Fibroblast of upper back skin (primary cell): ENCODE measurements at regions not wholly inside any gene's neighbourhood (a gene's known extent, or its start where the extent isn't known, plus 50 kb on each side); places are given as distances from the start of the nearest gene placed in this dataset.
"Not testable (repeated sequence)": the region's sequence is repeated elsewhere in the genome, so short reads cannot be mapped to it uniquely, and the experiment has no call there.

Source experiments
- DNase-seq: peaks from one replicate; pipeline ENCODE4 v3.0.0-alpha.2; 2013

DNA sequence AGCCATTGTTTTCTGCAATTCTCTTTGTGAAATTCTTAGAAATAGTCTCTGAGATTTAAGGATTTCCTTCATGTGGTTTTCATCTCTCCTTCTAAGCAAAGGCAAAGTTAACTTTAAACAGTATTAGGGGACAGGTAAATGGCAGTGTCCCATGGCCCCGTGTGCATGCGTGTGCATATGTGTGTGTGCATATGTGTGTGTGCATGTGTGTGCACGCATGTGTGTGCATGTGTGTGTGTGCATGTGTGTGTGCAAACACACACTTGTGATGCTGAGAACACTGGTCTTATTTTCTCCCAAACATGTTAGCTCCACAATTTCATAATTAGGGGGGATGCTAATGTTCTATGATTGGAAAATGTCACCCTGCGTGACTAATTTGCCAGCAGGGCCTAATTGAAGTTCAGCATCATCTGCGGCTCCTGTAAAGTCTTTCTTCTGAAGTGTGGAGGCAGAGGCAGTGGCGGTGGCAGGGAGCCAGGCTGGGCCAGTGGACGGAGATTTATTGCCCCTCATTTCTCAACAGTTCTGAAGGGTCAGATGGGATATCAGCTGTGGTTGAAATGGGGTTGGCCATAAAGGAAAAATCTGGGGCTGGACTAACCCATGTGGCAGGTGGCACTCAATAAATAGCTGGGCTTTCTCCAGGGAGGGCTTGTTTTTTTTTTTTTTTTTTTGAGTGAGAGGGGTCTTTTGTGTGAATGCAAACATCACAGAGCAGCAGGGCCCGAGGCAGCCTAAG, 289.3 kb upstream of the PODXL start:
- no peak for DNase-seq

DNA sequence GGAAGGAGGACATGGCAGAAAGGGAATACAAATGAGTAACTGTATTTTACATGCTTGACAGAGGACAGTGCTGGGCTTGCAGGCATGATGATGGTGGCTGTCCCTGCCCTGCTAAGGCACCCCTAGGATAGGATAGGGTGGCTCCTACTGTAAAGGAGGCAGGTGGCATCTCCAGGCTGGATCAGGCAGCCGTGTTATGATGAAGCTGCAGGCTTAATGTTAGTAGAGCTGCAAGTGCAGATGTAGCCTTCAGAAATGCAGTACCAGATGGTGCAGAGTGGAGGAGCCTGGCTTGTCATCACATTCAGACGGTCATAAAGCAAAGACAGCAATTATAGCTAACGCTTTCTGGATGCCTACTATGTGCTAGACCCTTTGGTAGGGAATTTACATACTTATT, 287.9 kb upstream of the PODXL start:
- no peak for DNase-seq

DNA sequence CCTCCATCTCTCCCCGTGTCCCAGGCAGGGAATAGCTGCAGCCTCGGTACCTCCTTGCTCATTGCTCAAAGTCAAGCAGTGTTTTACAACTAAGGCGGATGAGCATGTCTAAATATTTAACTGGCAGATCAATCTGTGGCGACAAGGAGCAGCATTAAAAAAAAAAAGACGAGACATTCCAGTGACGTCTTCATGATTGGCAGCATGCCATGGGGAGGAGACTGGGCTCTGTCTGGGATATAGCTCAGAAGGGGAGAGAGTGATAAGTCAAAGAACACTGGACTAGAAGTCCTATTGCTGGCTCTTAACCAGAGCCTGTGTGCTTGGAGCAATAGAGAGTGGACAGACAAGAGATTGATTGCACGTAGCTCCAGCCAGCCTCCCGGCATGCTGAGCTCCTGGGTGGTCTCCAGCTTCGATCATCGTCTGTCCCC, 287.5 kb upstream of the PODXL start:
- DNase-seq: peak; percentile 66

DNA sequence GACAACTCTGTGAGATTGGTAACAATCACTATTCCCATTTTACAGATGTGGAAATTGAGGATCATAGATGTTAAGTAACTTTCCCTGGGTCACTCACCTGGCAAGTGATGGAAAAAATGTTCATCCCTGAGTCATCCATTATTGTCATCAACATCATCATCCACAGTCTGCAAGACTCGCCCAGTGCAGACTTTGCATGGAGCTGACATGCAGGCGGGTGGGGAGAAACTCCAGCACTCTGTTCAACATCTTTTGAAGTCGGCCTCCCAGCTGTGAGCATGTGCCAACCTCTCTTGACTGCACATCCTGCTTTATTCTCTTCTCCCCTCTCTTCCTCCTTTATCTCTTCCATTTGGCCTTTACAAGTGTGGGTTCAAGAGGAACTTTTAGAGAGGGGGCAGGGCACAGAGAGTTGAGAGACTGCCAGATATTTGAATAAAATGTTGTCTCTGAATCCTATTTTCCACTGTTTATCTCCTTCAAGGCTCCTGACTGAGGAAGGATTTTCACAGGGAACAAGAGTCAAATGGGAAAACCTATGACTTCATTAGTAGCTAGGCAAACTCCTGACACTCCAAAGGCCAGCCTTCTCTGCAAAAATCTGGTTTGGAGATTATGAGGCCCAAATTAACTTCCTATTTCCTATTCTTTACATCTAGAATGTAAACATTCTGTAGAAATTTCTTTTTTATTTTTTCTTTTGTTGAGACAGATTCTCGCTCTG, 283.7 kb upstream of the PODXL start:
- no peak for DNase-seq

DNA sequence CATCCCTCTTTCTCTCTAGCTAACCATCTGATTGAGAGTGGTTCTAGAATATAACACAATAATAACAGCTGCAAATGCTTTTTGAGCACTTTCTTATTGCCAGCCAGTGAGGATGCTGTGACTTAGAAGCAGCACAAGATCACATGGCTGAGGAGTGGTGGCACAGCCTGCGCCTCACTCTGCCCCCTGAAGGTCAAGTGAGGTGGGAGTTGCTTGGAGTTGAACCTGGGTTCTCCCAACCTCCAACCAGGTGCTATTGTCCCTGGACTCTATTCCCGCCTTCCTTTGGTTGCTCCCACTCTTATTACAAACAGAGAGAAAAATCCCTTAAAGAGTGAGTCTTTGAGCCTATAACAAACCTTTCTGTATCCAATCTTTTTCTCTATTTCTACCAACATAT, 280.3 kb upstream of the PODXL start:
- DNase-seq: no peak

DNA sequence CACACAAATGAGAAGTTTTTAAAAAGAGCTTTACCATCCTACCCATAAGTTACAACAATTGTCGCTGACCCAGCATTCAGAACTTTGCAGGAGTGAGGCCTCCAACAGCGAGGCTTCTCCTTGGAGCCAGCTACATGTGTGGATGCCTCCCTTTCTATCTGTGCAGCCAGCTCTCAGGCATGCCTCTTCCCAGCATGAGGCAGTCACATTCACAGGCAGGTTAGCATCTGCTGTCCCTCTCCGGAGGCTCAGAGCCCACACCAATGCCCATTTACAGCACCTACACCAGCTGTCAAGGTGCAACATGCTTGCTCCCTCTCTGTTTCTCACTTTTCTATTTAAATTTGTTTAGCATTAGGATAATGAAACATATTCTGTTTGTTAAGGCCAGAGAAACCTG, 278.7 kb upstream of the PODXL start:
- DNase-seq: no peak

DNA sequence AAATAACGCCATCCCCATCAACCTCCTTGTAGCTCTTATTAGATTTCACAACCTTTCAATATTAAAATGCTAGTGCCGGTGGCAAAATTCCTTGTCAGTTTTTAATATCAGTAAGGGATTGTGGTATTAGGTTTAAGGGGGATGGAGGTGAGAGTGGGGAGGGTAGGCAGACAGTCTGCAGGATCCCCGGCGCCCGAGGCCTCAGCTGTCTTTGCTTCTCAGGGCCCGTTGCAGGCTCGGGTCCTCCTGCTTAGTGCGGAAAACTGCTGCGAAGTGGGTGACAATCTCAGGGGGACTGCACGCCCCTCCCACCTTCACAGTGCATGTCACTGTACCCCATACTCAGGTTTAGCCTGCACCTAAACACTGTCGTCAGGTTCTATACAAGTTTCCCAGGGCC, 274.3 kb upstream of the PODXL start:
- no peak for DNase-seq

DNA sequence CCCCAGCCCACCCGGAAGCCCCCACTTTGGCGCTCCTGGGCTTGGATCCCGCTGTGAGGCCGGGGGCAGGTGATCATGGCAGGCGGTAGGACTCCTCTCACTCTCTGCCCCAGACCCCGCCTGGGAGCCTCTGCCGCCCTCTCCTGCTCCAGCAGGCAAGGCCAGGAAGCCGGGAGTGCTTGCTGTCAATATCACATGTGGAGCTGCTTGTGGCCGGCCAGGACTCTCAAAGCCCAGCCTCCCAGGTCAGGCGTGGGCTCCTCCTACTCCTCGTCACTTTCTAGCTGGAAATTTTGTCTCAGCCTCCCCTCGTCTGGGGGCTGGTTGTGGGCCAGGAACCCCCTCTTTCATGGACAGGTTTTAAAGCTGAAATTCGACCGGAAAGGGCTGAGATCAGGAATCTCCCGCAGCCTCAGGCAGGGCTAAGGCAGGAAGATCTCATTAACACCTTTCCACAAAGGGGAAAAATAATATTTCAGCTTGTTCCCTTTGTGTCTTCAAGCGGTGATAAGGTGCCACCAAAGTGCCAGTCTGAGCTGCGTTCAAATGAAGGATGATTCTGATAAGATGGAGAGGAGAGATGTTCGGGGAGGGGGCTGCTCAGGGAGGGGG, 273.6 kb upstream of the PODXL start:
- DNase-seq: no peak

DNA sequence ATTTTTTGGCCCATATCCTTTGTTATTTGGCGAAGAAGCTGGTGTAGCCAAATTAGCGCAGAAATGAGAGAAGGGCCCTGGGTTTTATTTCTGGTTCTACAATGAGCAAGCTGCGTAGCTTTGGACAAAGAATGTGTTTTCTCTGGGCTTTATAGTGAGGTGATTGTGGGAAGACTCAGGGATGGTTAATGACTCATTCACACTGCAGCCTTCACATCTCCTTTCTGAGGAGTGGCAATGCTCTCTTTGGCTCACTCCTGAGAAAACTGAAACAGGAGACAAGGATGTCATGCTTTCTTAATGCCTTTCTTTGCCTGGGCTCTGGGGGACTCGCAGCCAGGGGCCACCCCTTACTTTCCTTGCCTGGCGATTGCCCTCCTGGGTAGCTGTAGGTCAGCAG, 271.0 kb upstream of the PODXL start:
- DNase-seq: no peak

DNA sequence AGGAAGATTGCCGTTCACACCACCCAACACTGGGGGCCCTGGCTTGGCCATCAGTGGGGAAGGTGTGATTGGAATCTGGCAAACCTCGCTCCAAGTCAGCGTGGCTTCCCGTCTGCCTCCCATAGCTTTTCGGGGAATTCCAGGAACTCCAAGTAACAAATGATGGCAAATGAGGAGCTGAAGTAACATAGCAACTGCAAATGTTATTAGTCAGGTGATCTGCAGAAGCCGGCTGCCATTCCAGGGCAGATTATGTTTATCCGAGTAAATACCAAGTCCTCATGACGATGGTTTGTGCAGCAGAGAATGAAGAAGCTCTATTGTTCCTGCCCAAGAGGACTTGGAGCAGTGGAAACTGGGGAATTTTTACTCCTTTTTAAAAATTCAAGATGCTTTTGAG, 270.5 kb upstream of the PODXL start:
- peak; percentile 3 for DNase-seq

DNA sequence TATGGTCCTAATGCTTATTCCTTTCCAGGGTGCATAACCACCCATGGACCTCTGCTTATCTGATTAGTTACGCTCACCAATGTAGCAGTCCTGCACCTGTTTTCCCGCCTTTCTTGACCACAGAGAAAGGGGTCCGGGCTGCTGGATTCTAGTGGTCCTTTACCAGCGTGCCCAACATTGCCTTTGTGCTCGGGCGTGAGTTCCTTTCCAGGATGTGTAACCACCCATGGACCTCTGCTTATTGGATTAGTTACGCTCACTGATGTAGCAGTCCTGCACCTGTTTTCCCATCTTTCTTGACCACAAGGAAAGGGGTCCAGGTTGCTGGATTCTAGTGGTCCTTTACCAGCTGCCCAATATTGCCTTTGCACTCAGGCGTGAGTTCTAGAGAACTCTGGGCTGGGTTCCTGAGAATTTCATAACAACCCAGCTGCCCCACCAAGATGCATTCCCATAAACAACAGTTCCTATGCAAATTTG, 267.6 kb upstream of the PODXL start:
- not testable (repeated sequence) for DNase-seq

DNA sequence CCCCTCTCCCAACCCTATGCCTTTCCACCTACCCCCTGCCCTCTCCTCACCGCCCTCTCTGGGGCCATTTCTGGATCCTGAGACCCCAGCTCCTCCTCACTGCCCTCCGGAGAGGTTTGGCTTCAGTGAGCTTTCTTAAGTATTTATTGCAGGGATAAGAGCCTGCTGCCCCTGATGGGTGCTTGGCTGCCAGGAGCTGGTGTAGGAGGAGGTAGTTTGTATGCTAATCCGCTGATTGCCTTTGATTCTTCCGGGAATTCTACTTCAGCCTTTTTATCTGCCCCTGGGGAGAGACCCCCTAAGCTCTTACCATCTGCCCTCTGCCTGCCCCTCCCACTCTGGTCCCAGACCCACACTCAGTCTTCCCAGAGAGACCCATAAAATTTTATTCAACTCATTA, 263.5 kb upstream of the PODXL start:
- no peak for DNase-seq

DNA sequence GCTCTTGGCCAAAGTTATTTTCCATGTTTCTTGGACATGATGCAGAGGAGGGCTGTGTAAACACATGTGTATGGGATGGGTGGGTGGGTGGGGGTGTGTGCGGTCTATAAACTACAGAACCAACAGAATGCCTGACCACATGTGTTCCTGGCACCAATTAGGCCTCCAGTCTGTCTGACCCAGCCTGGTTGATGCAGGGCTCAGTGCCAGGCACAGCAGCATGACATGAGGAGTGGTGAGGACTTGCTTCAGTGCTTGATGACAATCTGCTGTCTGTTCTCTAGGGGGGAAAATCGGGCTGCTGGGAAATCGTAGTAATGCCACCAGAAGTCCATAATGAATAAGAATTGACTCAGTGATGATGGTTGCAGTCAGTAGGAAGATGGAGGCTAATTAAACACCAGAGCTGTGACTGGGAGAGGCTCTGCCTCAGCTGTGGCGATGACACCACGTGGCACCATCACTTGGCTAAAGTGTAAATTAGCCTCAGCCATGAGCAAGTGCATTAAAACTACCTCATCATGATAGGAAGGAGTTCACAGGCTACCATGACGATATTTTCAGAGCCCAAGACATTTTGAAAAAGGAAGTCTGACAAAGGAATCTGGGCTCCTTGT, 260.1 kb upstream of the PODXL start:
- DNase-seq: no peak

DNA sequence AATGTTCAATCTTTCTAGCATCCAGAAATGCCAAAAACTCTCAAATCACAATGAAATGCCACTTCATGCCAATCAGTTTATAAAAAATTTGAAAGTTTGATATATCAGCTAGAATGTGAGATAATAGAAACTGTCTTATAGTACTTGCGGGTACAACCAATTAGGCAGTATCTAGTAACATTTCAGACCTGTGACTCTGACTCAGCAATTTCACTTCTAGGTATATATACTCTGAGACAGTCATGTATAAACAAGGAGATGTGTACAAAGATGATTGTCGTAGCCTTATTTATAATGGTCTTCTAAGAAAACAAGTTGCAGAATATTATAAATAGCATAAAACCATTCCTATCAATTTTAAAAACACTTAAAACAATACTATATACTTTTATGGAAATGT, 252.3 kb upstream of the PODXL start:
- no peak for DNase-seq

DNA sequence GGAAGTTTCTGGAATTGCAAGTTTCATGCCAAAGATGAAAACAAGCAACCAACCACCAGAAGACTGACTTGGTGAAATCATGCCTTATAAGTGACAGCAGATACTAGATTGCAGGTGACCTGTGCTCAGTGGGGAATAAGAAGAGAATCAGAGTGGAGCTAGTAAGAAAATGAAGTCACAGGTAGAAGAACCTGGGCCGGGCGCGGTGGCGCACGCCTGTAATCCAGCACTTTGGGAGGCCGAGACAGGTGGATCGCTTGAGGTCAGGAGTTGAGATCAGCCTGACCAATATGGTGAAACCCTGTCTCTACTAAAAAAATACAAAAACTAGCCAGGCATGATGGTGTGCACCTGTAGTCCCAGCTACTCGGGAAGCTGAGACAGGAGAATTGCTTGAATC, 251.7 kb upstream of the PODXL start:
- not testable (repeated sequence) for DNase-seq

DNA sequence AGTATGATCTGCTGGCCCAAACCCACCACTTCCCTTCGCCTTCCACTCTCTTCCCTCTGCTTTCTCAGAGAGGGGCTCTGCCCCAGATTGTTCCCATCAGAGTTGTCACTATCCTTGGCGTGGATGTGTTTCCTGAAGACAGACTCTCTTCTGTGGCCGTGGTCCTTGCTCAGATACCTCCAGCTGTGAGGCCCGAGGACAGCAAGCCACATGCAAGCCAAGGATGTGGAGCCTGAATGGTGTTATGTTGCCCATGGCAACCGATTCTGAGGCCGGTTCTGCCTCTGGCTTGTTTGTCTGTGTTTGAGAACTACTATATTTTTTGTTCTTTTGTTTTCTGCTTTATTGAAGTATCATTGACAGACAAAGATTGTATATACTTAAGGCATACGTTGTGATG, 247.4 kb upstream of the PODXL start:
- no peak for DNase-seq

DNA sequence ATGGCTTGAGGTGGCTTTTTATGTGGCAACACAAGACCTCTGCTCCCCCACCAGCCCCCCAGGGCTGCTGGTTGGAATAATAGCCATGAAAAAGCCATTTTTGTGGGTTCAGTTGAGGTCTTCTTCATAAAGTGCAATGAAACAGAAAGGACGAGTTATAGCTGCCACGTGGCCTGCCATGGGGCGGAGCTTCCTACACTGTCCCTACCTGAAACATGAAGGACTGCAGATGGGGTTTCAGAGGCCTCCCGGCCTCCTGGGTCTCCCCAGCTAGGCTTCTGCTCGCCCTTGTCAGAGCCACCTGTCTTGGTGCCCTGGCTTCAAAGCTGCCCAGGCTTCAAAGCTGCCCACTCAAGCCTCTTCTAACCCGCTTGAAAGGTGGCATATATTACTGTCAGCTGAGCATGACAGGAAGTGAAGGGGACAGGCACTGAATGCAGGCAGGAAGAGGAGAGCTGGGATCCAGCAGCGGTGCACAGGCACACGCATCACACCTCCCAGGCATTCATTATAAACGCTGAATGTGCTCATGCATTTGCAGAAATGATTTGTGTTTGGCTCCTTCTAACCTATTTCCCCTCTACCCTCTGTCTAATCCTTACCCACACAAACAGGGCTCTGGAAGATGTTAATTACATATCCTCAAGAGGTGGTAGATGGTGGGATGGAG, 245.9 kb upstream of the PODXL start:
- no peak for DNase-seq

DNA sequence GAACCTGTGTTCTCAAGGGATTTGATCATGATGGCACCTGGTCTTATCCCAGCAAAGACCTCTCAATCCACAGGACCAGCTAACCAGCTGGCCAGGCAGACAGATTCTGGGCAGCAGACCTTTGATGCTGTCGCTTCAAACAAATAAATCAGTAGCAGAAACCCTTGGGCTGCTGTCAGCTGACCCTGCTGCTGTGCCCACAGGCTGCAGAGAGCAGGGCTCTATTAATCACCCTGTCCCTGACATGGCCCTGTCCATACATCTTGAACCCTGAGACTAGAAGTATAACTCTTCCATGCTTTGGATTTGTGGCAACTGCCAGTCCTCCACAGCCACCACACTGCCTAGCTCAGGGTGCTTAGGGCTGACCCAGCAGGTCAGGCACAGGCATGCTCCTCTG, 244.1 kb upstream of the PODXL start:
- no peak for DNase-seq

DNA sequence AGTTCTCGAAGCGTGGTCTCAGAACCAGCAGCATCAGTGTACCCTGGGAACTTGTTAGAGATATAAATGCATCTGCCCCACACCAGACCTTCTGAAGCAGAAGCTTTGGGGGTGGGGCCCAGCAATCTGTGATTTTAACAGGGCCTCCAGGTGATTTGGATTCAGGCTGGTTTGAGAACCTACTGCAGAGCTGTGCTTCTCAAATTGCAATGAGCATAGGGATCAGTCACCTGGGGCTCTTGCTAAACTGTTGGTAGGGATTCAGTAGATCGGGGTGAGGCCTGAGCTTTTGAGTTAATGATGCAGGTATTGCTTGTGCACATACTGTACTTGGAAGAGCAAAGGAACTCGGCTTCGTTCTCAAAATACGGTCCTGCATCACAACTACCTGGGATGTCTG, 243.6 kb upstream of the PODXL start:
- no peak for DNase-seq

DNA sequence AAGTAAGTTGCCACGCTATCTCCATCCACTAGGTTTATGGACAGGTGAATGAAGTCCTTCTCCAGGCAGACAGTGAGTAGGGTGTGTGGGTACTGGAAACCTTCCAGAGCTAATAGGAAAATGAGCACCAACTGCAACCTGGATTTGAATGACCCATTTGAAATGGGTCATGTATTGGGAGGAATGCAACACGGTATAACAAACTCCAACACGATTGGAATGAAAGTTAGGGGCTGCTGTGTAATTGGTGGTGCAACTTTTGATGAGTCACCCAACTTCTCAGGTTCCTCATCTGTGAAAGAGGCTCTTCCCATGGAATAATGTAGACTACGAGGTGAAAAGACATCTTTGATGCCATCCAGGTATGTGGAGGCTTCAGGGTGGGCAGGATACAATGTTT, 241.4 kb upstream of the PODXL start:
- no peak for DNase-seq

DNA sequence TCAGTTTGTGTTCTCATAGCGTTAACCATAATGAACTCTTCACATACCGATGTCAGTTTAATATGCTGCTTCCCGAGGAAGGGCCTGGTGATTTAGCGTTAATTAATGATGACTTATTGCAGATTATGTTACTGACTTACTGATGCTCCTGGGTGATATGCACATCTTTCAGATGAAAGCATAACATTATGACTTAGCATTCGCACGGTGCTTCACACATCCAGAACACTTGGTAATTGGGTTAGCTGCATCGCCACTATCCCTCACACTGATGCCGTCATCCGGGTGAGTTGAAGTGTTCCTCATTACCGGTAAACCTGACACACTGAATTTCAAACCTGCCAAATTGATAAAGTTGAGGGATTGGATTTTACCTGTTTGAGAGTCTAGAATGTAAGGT, 239.0 kb upstream of the PODXL start:
- DNase-seq: no peak

DNA sequence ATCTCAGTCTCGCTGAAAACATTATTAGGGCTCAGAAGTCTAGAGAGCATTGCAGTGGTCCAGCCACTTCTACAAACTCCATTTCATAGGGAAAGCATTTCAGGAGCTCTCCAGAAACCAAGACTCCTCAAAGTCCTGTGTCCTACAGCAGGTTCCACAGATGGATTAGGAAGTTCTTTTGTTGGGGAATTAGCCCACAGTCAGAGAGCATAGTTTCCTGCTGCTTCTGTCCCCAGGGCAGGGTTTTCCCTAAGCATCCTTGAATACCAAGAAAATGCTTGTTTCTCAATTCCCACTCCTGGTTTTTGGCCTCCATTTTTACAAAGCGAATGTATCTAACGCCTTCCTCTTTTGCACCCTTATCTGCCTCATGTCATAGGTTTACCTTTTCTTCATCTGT, 235.9 kb upstream of the PODXL start:
- no peak for DNase-seq

DNA sequence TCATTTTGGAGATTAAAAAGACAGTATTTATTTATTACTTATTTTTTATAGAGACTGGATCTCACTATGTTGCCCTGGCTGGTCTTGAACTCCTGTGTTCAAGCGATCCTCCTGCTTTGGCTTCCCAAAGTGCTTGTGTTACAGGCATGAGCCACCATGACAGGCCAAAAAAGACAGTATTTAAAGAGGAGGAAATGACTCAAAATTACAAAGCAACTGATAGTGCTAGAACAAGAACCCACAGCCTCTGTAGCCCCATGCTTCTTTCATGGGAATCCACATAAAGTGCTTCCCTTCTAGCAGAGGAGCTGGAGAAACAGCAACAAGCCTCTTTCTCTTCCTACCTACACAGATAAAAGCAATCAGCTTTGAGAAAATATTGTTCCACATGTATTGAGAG, 230.7 kb upstream of the PODXL start:
- no peak for DNase-seq
